ENCODE measurements at regions not wholly inside any gene's neighbourhood (a gene's known extent, or its start where the extent isn't known, plus 50 kb on each side); places are given as distances from the start of the nearest gene placed in this dataset.

GRCh38 chr11:97359016-97359415 is 969.2 kb downstream of the JRKL start:
- TF ChIP-seq CTCF (IDR thresholded peaks at IDR 0.05; ENCODE audit: low read length) = no peak
- TF ChIP-seq EZH2 (IDR thresholded peaks at IDR 0.05; ENCODE audit: borderline replicate concordance, low read length) = no peak
